HepG2 (cell line): ENCODE measurements at regions not wholly inside any gene's neighbourhood (a gene's known extent, or its start where the extent isn't known, plus 50 kb on each side); places are given as distances from the start of the nearest gene placed in this dataset.

Source experiments
- ATAC-seq: fragments of 200-7000 bp; cut with Tn5 transposase; 3 replicates; pipeline ENCODE4 v1.9.1; 2020; ENCODE audit warnings: mild to moderate bottlenecking, moderate library complexity
- BruUV-seq: library from RNA; stranded (reverse); fragments of 400-500 nt; replicated peaks from 2 replicates; lab custom pipeline; 2021; lab: Mats Ljungman, UMichigan
- CTCF ChIA-PET: fragments of 300-600 bp; formaldehyde crosslinking; extraction: SDS; loops from one replicate; lab custom pipeline; 2021; ENCODE audit warnings: low total read pairs, inconsistent platforms, low intra/inter-chr PET ratio; lab: Yijun Ruan, JAX
- POLR2A ChIA-PET: fragments of 350-600 bp; sonication (Branson Sonifier 250); formaldehyde crosslinking; loops from one replicate; lab custom pipeline; 2020; ENCODE audit warnings: antibody characterized with exemption, inconsistent platforms; lab: Yijun Ruan, JAX
- DNase-seq: peaks from one replicate; pipeline ENCODE4 v3.0.0-alpha.2; 2015; ENCODE audit warnings: low spot score
- FAIRE-seq: peaks from 3 replicates; lab custom pipeline; 2011; peaks lifted over from hg19 to GRCh38; lab: Jason Lieb, UNC
- H2AFZ ChIP-seq: one replicate; pipeline ENCODE4 v1.6.1; 2011; ENCODE audit warnings: low read length, inconsistent platforms
- H3K27ac ChIP-seq: fragments of 300-600 bp; 3 replicates; pipeline ENCODE4 v1.8.0; 2011; ENCODE audit warnings: mixed run types, mild to moderate bottlenecking, mixed read lengths, low read length, inconsistent platforms; ENCODE audit not compliant: insufficient read depth; ENCODE audit errors: extremely low read length
- H3K27me3 ChIP-seq, 2 experiments: fragments of 200-600 bp in 1 of 2; 2 replicates in 1 of 2; 3 replicates in 1 of 2; pipeline versions ENCODE4 v1.6.0 to v1.8.0; 2011; ENCODE audit warnings: low read length in 2 of 2, mild to moderate bottlenecking in 2 of 2, moderate library complexity in 2 of 2, inconsistent platforms in 1 of 2; ENCODE audit not compliant: insufficient read depth in 2 of 2, control insufficient read depth in 1 of 2
- H3K36me3 ChIP-seq, 2 experiments: fragments of 200-600 bp in 1 of 2; replicated peaks in 1 of 2; 2 replicates in 1 of 2; 3 replicates in 1 of 2; pipeline versions ENCODE4 v1.5.1 to v1.8.0; 2011; ENCODE audit warnings: low read length in 2 of 2, inconsistent platforms in 1 of 2; ENCODE audit not compliant: insufficient read depth in 2 of 2, control insufficient read depth in 1 of 2
- H3K4me1 ChIP-seq: 2 replicates; pipeline ENCODE4 v1.5.1; 2012; ENCODE audit warnings: low read length, inconsistent platforms; ENCODE audit not compliant: insufficient read depth
- H3K4me2 ChIP-seq: 2 replicates; pipeline ENCODE4 v1.6.0; 2011; ENCODE audit warnings: low read depth, low read length, inconsistent platforms
- H3K4me3 ChIP-seq, 3 experiments: fragments of 200-600 bp in 1 of 3; sonication (generic), shearing (Covaris generic) in 1 of 3; replicated peaks in 1 of 3; 2 replicates each; pipeline ENCODE4 v1.5.1; 2011 to 2016; ENCODE audit warnings: low read length in 3 of 3, inconsistent platforms in 2 of 3, low read depth in 2 of 3, mild to moderate bottlenecking in 2 of 3, control low read depth in 1 of 3, mixed read lengths in 1 of 3; ENCODE audit not compliant: insufficient read depth in 1 of 3
- H3K79me2 ChIP-seq: one replicate; pipeline ENCODE4 v1.6.1; 2011; ENCODE audit warnings: low read length, inconsistent platforms; ENCODE audit not compliant: insufficient read depth
- H3K9ac ChIP-seq: 2 replicates; pipeline ENCODE4 v1.6.0; 2011; ENCODE audit warnings: mild to moderate bottlenecking, low read depth, low read length, inconsistent platforms; ENCODE audit not compliant: insufficient read depth
- H3K9me3 ChIP-seq: 2 replicates; pipeline ENCODE4 v1.5.1; 2012; ENCODE audit warnings: mild to moderate bottlenecking, low read length
- H4K20me1 ChIP-seq: 2 replicates; pipeline ENCODE4 v1.6.0; 2011; ENCODE audit warnings: inconsistent platforms, mild to moderate bottlenecking, low read length, moderate library complexity; ENCODE audit not compliant: insufficient read depth
- MAFK ChIP-seq, 2 experiments: IDR thresholded peaks in 1 of 2; conservative IDR thresholded peaks in 1 of 2; 2 replicates each; pipeline ENCODE4 v1.6.1; 2011; ENCODE audit warnings: improper control_type of control experiment in 2 of 2, low read length in 2 of 2
- NR1H2 ChIP-seq: sonication (generic); formaldehyde crosslinking; IDR thresholded peaks from 2 replicates; pipeline ENCODE4 v1.8.1; 2022; ENCODE audit warnings: low read depth, missing genetic modification reagents, borderline replicate concordance
- SNAPC2 ChIP-seq: sonication (generic); formaldehyde crosslinking; IDR thresholded peaks from 2 replicates; pipeline ENCODE4 v1.8.1; 2022; ENCODE audit warnings: mild to moderate bottlenecking, missing genetic modification reagents
- ZNF430 ChIP-seq: sonication (generic); formaldehyde crosslinking; IDR thresholded peaks from 2 replicates; pipeline ENCODE4 v1.9.0; 2021; ENCODE audit warnings: mild to moderate bottlenecking, missing genetic modification reagents
- ZNF772 ChIP-seq: sonication (generic); formaldehyde crosslinking; IDR thresholded peaks from 2 replicates; pipeline ENCODE4 v1.5.0; 2020; ENCODE audit warnings: mild to moderate bottlenecking, missing genetic modification reagents
- WGBS: methylation state at CpG from one replicate; pipeline ENCODE4 v1.1.6; 2017; ENCODE audit warnings: low lambda C conversion rate; 5-methylcytosine and 5-hydroxymethylcytosine counted together
- in situ Hi-C: cut with HindIII; loops from 2 replicates; pipeline ENCODE4 v1.10.0; 2017; ENCODE audit warnings: low pct_unique_long_range_greater_than_20kb; ENCODE audit not compliant: extremely low pct_ligation_motif_present
- intact Hi-C: fragments of 100-400 bp; cut with micrococcal nuclease; formaldehyde crosslinking; loops from one replicate; pipeline ENCODE4 v1.10.0; 2022; ENCODE audit not compliant: unreplicated experiment
- TF ChIP-seq, protein P1 (sequence below): sonication (generic); formaldehyde crosslinking; IDR thresholded peaks from 2 replicates; pipeline ENCODE4 v1.5.0; 2020; ENCODE audit warnings: mild to moderate bottlenecking, missing genetic modification reagents, borderline replicate concordance
- TF ChIP-seq, protein P2 (sequence below): sonication (generic); formaldehyde crosslinking; IDR thresholded peaks from 2 replicates; pipeline ENCODE4 v1.5.0; 2020; ENCODE audit warnings: missing genetic modification reagents
- TF ChIP-seq, protein P3 (sequence below), 2 experiments: sonication (generic) in 1 of 2; formaldehyde crosslinking in 1 of 2; IDR thresholded peaks; 2 replicates each; pipeline versions ENCODE4 v1.6.1 to v1.9.0; 2014 to 2022; ENCODE audit warnings: antibody characterized with exemption in 1 of 2, borderline replicate concordance in 1 of 2, inconsistent platforms in 1 of 2, low read depth in 1 of 2, missing genetic modification reagents in 1 of 2

DNA sequence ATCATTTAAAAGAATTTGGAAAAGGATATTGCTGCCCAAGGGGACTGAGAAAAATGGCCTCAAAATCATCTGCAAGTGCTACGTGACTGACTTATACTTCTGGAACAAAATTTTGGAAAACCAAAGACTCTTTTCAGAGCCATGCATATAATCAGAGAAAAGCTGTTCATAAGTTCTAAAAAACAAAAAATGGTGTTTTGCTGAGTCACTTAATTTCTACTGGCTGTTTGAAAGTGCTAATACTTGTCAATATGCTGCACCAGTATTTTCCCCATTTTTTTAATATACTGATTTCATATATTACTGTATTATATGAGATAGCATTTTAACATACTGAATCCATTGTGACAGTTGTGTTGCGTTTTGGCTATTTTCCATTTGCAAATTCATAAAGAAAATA, 61.5 kb upstream of the ZMAT1 start:
- FAIRE-seq (no peak), ATAC-seq (no peak), DNase-seq (no peak)
- BruUV-seq = no TSS peak
- in situ Hi-C loops (no loop called here), intact Hi-C loops (no loop called here)
- POLR2A ChIA-PET = no interaction called here
- H3K4me2 ChIP-seq = no peak overlapping the region
- H3K4me1 ChIP-seq = no peaks in the 10 kb centered on the region
- H3K9ac ChIP-seq = no peak overlapping the region
- H4K20me1 ChIP-seq = no peaks in the 10 kb centered on the region
- WGBS = 0% methylated on average over 2 of the region's 2 CpGs
- no peaks in the 10 kb centered on the region for H3K27me3 ChIP-seq
- H3K4me3 ChIP-seq = no peak overlapping the region
- no peak overlapping the region for H3K27ac ChIP-seq
- no peak overlapping the region for H2AFZ ChIP-seq
- CTCF ChIA-PET = no interaction called here
- no peaks in the 10 kb centered on the region for H3K36me3 ChIP-seq
- H3K9me3 ChIP-seq = no peaks in the 10 kb centered on the region
- no peaks in the 10 kb centered on the region for H3K79me2 ChIP-seq
- TF ChIP-seq, protein P1, sequence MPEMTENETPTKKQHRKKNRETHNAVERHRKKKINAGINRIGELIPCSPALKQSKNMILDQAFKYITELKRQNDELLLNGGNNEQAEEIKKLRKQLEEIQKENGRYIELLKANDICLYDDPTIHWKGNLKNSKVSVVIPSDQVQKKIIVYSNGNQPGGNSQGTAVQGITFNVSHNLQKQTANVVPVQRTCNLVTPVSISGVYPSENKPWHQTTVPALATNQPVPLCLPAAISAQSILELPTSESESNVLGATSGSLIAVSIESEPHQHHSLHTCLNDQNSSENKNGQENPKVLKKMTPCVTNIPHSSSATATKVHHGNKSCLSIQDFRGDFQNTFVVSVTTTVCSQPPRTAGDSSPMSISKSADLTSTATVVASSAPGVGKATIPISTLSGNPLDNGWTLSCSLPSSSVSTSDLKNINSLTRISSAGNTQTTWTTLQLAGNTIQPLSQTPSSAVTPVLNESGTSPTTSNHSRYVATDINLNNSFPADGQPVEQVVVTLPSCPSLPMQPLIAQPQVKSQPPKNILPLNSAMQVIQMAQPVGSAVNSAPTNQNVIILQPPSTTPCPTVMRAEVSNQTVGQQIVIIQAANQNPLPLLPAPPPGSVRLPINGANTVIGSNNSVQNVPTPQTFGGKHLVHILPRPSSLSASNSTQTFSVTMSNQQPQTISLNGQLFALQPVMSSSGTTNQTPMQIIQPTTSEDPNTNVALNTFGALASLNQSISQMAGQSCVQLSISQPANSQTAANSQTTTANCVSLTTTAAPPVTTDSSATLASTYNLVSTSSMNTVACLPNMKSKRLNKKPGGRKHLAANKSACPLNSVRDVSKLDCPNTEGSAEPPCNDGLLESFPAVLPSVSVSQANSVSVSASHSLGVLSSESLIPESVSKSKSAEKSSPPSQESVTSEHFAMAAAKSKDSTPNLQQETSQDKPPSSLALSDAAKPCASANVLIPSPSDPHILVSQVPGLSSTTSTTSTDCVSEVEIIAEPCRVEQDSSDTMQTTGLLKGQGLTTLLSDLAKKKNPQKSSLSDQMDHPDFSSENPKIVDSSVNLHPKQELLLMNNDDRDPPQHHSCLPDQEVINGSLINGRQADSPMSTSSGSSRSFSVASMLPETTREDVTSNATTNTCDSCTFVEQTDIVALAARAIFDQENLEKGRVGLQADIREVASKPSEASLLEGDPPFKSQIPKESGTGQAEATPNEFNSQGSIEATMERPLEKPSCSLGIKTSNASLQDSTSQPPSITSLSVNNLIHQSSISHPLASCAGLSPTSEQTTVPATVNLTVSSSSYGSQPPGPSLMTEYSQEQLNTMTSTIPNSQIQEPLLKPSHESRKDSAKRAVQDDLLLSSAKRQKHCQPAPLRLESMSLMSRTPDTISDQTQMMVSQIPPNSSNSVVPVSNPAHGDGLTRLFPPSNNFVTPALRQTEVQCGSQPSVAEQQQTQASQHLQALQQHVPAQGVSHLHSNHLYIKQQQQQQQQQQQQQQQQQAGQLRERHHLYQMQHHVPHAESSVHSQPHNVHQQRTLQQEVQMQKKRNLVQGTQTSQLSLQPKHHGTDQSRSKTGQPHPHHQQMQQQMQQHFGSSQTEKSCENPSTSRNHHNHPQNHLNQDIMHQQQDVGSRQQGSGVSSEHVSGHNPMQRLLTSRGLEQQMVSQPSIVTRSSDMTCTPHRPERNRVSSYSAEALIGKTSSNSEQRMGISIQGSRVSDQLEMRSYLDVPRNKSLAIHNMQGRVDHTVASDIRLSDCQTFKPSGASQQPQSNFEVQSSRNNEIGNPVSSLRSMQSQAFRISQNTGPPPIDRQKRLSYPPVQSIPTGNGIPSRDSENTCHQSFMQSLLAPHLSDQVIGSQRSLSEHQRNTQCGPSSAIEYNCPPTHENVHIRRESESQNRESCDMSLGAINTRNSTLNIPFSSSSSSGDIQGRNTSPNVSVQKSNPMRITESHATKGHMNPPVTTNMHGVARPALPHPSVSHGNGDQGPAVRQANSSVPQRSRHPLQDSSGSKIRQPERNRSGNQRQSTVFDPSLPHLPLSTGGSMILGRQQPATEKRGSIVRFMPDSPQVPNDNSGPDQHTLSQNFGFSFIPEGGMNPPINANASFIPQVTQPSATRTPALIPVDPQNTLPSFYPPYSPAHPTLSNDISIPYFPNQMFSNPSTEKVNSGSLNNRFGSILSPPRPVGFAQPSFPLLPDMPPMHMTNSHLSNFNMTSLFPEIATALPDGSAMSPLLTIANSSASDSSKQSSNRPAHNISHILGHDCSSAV (CRISPR knock-in tag) = no peak
- TF ChIP-seq ZNF772 (CRISPR knock-in tag) = no peak
- no peak for TF ChIP-seq SNAPC2 (CRISPR knock-in tag)
- no peak for TF ChIP-seq ZNF430
- TF ChIP-seq, protein P2, sequence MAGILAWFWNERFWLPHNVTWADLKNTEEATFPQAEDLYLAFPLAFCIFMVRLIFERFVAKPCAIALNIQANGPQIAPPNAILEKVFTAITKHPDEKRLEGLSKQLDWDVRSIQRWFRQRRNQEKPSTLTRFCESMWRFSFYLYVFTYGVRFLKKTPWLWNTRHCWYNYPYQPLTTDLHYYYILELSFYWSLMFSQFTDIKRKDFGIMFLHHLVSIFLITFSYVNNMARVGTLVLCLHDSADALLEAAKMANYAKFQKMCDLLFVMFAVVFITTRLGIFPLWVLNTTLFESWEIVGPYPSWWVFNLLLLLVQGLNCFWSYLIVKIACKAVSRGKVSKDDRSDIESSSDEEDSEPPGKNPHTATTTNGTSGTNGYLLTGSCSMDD (CRISPR knock-in tag) = no peak
- peak in 1 of 2 experiments; percentile 55; a peak in 2 of 4 replicates for TF ChIP-seq MAFK (conservative IDR thresholded peaks at IDR 0.05 in 1 of 2, IDR thresholded peaks at IDR 0.05 in 1 of 2; ENCODE audit: low read length in 2 of 2)
- no peak for TF ChIP-seq NR1H2 (CRISPR knock-in tag)
- TF ChIP-seq, protein P3, sequence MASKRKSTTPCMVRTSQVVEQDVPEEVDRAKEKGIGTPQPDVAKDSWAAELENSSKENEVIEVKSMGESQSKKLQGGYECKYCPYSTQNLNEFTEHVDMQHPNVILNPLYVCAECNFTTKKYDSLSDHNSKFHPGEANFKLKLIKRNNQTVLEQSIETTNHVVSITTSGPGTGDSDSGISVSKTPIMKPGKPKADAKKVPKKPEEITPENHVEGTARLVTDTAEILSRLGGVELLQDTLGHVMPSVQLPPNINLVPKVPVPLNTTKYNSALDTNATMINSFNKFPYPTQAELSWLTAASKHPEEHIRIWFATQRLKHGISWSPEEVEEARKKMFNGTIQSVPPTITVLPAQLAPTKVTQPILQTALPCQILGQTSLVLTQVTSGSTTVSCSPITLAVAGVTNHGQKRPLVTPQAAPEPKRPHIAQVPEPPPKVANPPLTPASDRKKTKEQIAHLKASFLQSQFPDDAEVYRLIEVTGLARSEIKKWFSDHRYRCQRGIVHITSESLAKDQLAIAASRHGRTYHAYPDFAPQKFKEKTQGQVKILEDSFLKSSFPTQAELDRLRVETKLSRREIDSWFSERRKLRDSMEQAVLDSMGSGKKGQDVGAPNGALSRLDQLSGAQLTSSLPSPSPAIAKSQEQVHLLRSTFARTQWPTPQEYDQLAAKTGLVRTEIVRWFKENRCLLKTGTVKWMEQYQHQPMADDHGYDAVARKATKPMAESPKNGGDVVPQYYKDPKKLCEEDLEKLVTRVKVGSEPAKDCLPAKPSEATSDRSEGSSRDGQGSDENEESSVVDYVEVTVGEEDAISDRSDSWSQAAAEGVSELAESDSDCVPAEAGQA (IDR thresholded peaks at IDR 0.05; ENCODE audit: low read depth) = no peak
- TF ChIP-seq, protein P3 (CRISPR knock-in tag; IDR thresholded peaks at IDR 0.05; ENCODE audit: borderline replicate concordance) = no peak
